GM13976 (cell line): ENCODE measurements at regions not wholly inside any gene's neighbourhood (a gene's known extent, or its start where the extent isn't known, plus 50 kb on each side); places are given as distances from the start of the nearest gene placed in this dataset.
"Not testable (repeated sequence)": the region's sequence is repeated elsewhere in the genome, so short reads cannot be mapped to it uniquely, and the experiment has no call there.

Experiments
- DNase-seq: peaks from one replicate; pipeline ENCODE4 v3.0.0; 2012; ENCODE audit warnings: low spot score
- CTCF ChIP-seq: IDR thresholded peaks from 2 replicates; pipeline ENCODE4 v1.5.1; 2012; ENCODE audit warnings: borderline replicate concordance, mild to moderate bottlenecking; ENCODE audit not compliant: insufficient read depth; ENCODE audit errors: extremely low read depth, missing control alignments, control extremely low read depth
- in situ Hi-C: fragments of 300-500 bp; cut with MboI; formaldehyde crosslinking; loops from one replicate; pipeline ENCODE4 v1.12.0; 2022; ENCODE audit warnings: low sequenced_read_pairs, mixed read lengths, inconsistent platforms; ENCODE audit not compliant: unreplicated experiment

GRCh38 chr2:167732326-167732725, 515.1 kb downstream of the STK39 start:
- DNase-seq, result no peak
- in situ Hi-C loops, result no loop called here
- no peak for TF ChIP-seq CTCF

DNA sequence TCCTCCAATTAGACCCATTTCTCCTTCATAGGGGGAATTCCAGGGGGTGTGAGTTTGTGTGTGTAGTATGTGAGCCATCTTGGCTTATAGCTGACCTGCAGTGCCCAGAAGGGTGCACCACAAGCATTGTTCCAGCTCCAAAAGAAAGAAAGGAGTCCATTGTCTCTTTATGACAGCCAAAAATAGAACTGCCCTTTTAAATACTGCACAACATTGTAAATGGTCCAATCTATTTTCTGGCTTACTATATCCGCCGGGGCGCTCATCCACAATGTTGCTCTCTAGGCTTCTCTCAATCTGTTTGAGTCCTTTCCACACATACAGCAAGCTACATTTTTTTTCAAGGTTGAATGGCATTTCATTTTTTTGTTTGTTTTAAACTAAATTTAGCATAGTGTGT, 517.5 kb downstream of the STK39 start:
- DNase-seq, result no peak
- TF ChIP-seq CTCF, result no peak
- in situ Hi-C loops, result no loop called here

- no peak for TF ChIP-seq CTCF
- DNase-seq, result no peak
- in situ Hi-C loops, result no loop called here
These were observed 520.6 kb downstream of the STK39 start for GRCh38 chr2:167726788-167727187.

DNA sequence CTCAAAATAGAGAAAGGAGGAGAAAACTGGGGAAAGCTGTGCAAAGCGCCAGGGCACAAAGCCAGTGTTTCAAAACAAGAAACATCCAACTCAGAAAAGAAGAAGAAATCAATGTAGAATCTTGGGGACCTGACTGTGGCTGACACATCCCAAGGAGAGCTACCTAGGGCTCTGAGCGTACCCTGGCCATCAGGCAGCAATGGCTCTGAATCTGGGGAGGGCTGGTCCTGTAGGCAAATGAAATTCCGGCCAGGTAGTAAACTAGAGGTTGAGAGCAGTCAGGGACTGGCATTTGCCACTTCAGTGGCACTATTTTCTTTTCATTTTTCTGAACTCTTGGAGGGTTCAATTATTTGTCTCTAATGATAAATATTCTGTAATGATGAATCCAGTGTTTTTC, 525.8 kb downstream of the STK39 start:
- in situ Hi-C loops, result no loop called here
- no peak for DNase-seq
- no peak for TF ChIP-seq CTCF

GRCh38 chr2:167719410-167719809, 528.0 kb downstream of the STK39 start:
- TF ChIP-seq CTCF, result no peak
- DNase-seq, result no peak
- in situ Hi-C loops, result no loop called here

DNA sequence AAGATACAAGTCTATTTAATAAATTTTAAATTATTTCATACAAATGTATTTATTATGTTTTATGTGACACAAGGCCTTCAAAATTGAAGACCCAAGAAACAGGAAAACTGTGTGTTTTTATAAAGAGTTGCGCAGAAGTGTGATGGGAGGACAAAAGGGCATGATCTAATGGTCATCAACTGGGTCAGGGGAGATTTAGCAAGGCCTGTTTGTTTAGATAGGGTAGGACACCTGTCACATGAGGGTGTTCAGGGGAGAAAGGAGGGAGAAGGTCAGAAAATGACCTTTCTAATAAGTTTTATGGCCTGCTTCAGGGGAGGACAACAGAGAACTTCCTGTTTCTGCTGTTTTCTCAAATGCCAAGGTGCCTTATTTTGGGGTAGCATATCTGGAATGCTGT, 528.8 kb downstream of the STK39 start:
- no peak for TF ChIP-seq CTCF
- in situ Hi-C loops, result no loop called here
- no peak for DNase-seq

DNA sequence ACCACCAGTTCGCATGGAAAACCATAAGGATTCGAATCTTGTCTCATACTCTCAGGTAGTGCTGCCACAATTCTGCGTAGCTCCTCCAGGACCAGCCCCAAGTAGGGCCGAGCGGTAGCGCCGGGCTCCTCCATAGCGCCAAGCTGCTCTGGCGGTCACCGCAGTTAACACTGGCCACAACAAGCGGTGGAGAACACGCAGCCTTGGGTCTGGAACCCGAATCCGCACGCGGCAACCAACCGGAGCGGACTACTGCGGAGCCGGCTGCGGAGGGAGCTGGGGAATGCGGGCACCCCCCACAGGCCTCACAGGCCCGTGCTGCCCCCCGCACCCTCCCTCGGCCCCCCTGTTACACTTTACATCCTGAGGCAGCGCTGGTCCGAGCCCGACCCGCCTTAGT, 531.5 kb downstream of the STK39 start:
- in situ Hi-C loops, result no loop called here
- no peak for DNase-seq
- no peak for TF ChIP-seq CTCF

DNA sequence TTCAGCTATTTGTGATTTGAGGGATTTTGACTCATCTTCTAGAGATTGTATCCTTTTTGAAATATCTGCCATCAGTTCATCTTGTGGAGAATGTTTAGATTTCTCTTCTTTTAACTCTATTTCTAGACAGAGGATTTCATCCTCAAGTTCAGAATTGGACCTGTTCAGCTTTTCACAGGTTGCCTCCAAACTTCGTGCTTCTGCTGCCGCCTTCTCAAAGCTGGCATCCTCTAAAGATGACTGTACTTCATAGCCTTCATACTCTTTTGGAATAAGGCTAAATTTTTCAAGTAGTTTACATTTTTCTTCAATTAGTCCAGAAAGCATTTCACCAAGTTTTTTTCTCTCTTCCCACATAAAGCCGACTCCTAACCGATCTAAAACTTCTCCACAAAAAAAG, 531.9 kb downstream of the STK39 start:
- in situ Hi-C loops, result not testable (repeated sequence)

More for the DNA sequence above, 531.9 kb downstream of the STK39 start:
- not testable (repeated sequence) for DNase-seq
